SK-N-SH (cell line): ENCODE measurements at regions not wholly inside any gene's neighbourhood (a gene's known extent, or its start where the extent isn't known, plus 50 kb on each side); places are given as distances from the start of the nearest gene placed in this dataset.

Experiments
- CTCF ChIA-PET: fragments of 300-600, 350-600 bp; formaldehyde crosslinking; extraction: SDS; loops from one replicate; lab custom pipeline; 2021; lab: Yijun Ruan, JAX
- POLR2A ChIA-PET: fragments of 350-600 bp; sonication (Branson Sonifier 250); formaldehyde crosslinking; extraction: SDS; loops from one replicate; lab custom pipeline; 2020; ENCODE audit warnings: antibody characterized with exemption, inconsistent platforms; lab: Yijun Ruan, JAX
- DNase-seq: peaks from one replicate; pipeline ENCODE4 v3.0.0; 2012
- H2AFZ ChIP-seq: fragments of 200-600 bp; sonication (generic); 2 replicates; pipeline ENCODE4 v1.8.1; 2016; ENCODE audit warnings: antibody characterized with exemption, mild to moderate bottlenecking, low read depth
- H3F3A ChIP-seq: fragments of 200-600 bp; sonication (generic); replicated peaks from 2 replicates; pipeline ENCODE3; 2016; ENCODE audit warnings: antibody characterized with exemption, mild to moderate bottlenecking; ENCODE audit not compliant: insufficient read depth
- H3K27ac ChIP-seq, 2 experiments: fragments of 200-500 bp in 1 of 2; fragments of 200-600 bp in 1 of 2; sonication (Bioruptor generic) in 1 of 2; sonication (generic), shearing (Covaris generic) in 1 of 2; 2 replicates each; pipeline versions ENCODE4 v1.5.1 to v1.6.1; 2014 to 2016; ENCODE audit warnings: low read depth in 2 of 2, inconsistent platforms in 1 of 2, low read length in 1 of 2, mild to moderate bottlenecking in 1 of 2, mixed read lengths in 1 of 2
- H3K27me3 ChIP-seq: fragments of 200-600 bp; sonication (generic), shearing (Covaris generic); 2 replicates; pipeline ENCODE4 v1.6.1; 2016; ENCODE audit warnings: mixed run types; ENCODE audit not compliant: insufficient read depth
- H3K36me3 ChIP-seq, 2 experiments: fragments of 200-500 bp in 1 of 2; fragments of 200-600 bp in 1 of 2; sonication (Bioruptor generic) in 1 of 2; sonication (generic) in 1 of 2; replicated peaks in 1 of 2; 2 replicates each; pipeline versions ENCODE3 to v1.5.1; 2014 to 2016; ENCODE audit warnings: low read length in 1 of 2, mild to moderate bottlenecking in 1 of 2; ENCODE audit not compliant: insufficient read depth in 2 of 2, control insufficient read depth in 1 of 2
- H3K4me1 ChIP-seq, 2 experiments: fragments of 200-500 bp in 1 of 2; fragments of 200-600 bp in 1 of 2; sonication (Bioruptor generic) in 1 of 2; sonication (generic), shearing (Covaris generic) in 1 of 2; 2 replicates each; pipeline versions ENCODE4 v1.5.1 to v1.6.1; 2014 to 2016; ENCODE audit warnings: low read depth in 1 of 2, low read length in 1 of 2, mixed run types in 1 of 2; ENCODE audit not compliant: insufficient read depth in 2 of 2, control insufficient read depth in 1 of 2
- H3K4me2 ChIP-seq: fragments of 200-600 bp; sonication (generic), shearing (Covaris generic); 2 replicates; pipeline ENCODE4 v1.6.1; 2017; ENCODE audit warnings: mixed run types
- H3K4me3 ChIP-seq, 2 experiments: fragments of 200-500 bp in 1 of 2; fragments of 200-600 bp in 1 of 2; sonication (Bioruptor generic) in 1 of 2; sonication (generic), shearing (Covaris generic) in 1 of 2; 2 replicates each; pipeline versions ENCODE4 v1.5.1 to v1.8.1; 2014 to 2016; ENCODE audit warnings: low read depth in 2 of 2, inconsistent platforms in 1 of 2, low read length in 1 of 2, mild to moderate bottlenecking in 1 of 2, mixed read lengths in 1 of 2, moderate library complexity in 1 of 2
- H3K79me2 ChIP-seq: fragments of 200-600 bp; sonication (generic); 2 replicates; pipeline ENCODE4 v1.8.1; 2017; ENCODE audit warnings: mild to moderate bottlenecking; ENCODE audit not compliant: insufficient read depth
- H3K9ac ChIP-seq: fragments of 200-600 bp; sonication (generic); 2 replicates; pipeline ENCODE4 v1.6.1; 2017; ENCODE audit warnings: mixed run types
- H3K9me2 ChIP-seq: fragments of 200-600 bp; sonication (generic); 2 replicates; pipeline ENCODE4 v1.6.1; 2017; ENCODE audit warnings: mixed run types
- H3K9me3 ChIP-seq: fragments of 200-600 bp; sonication (generic); 2 replicates; pipeline ENCODE4 v1.6.1; 2017; ENCODE audit warnings: mixed run types, mild to moderate bottlenecking, moderate library complexity
- H4K20me1 ChIP-seq: fragments of 200-600 bp; sonication (generic); 2 replicates; pipeline ENCODE4 v1.6.1; 2017; ENCODE audit warnings: mild to moderate bottlenecking, mixed run types; ENCODE audit not compliant: insufficient read depth
- CTCF ChIP-seq: fragments of 200-600 bp; sonication (generic); IDR thresholded peaks from 2 replicates; pipeline ENCODE4 v1.6.1; 2017; ENCODE audit warnings: antibody characterized with exemption, mild to moderate bottlenecking, moderate library complexity
- ELF1 ChIP-seq: IDR thresholded peaks from 2 replicates; pipeline ENCODE4 v1.4.0; 2012
- EZH2phosphoT487 ChIP-seq: fragments of 200-600 bp; sonication (generic); IDR thresholded peaks from 2 replicates; pipeline ENCODE4 v1.6.1; 2017; ENCODE audit warnings: low read depth, mixed run types, mild to moderate bottlenecking, antibody characterized with exemption, moderate library complexity, borderline replicate concordance
- FOXJ3 ChIP-seq: sonication (generic); formaldehyde crosslinking; IDR thresholded peaks from 2 replicates; pipeline ENCODE4 v1.5.1; 2020; ENCODE audit warnings: mild to moderate bottlenecking, missing genetic modification reagents
- FOXM1 ChIP-seq: IDR thresholded peaks from 2 replicates; pipeline ENCODE4 v1.4.0; 2012; ENCODE audit warnings: low read depth, mild to moderate bottlenecking
- GABPA ChIP-seq: IDR thresholded peaks from 2 replicates; pipeline ENCODE4 v1.4.0; 2012; ENCODE audit warnings: low read depth, mild to moderate bottlenecking
- IRF3 ChIP-seq: fragments of 150-350 bp; IDR thresholded peaks from 2 replicates; pipeline ENCODE4 v1.6.1; 2016; ENCODE audit warnings: mild to moderate bottlenecking, low read depth, low read length
- MXI1 ChIP-seq: IDR thresholded peaks from 2 replicates; pipeline ENCODE4 v1.6.1; 2012; ENCODE audit warnings: mild to moderate bottlenecking, low read depth, low read length, improper control_type of control experiment
- NRF1 ChIP-seq: IDR thresholded peaks from 2 replicates; pipeline ENCODE4 v1.6.1; 2012; ENCODE audit warnings: low read depth, mild to moderate bottlenecking, low read length
- PBX3 ChIP-seq: IDR thresholded peaks from 2 replicates; pipeline ENCODE4; 2012
- POLR2AphosphoS5 ChIP-seq: IDR thresholded peaks from 2 replicates; pipeline ENCODE4 v1.6.1; 2012; ENCODE audit warnings: low read depth, low read length
- RAD21 ChIP-seq: IDR thresholded peaks from 2 replicates; pipeline ENCODE4 v1.6.1; 2012; ENCODE audit warnings: mild to moderate bottlenecking, low read length
- RFX5 ChIP-seq: IDR thresholded peaks from 2 replicates; pipeline ENCODE4 v1.6.1; 2012; ENCODE audit warnings: mild to moderate bottlenecking, improper control_type of control experiment, low read length
- SMC3 ChIP-seq: IDR thresholded peaks from 2 replicates; pipeline ENCODE4 v1.6.1; 2012; ENCODE audit warnings: low read depth, low read length, improper control_type of control experiment
- TEAD4 ChIP-seq: IDR thresholded peaks from 2 replicates; pipeline ENCODE4 v1.4.0; 2012; ENCODE audit warnings: mild to moderate bottlenecking, borderline replicate concordance; ENCODE audit not compliant: insufficient read depth
- USF1 ChIP-seq: IDR thresholded peaks from 2 replicates; pipeline ENCODE4 v1.4.0; 2012; ENCODE audit warnings: low read depth, borderline replicate concordance
- YY1 ChIP-seq: IDR thresholded peaks from 2 replicates; pipeline ENCODE4 v1.4.0; 2012; ENCODE audit warnings: low read depth, mild to moderate bottlenecking
- WGBS: methylation state at CpG from one replicate; pipeline ENCODE4 v1.1.6; 2017; ENCODE audit warnings: low lambda C conversion rate; 5-methylcytosine and 5-hydroxymethylcytosine counted together

- TF ChIP-seq PBX3, result no peak
- TF ChIP-seq GABPA, result no peak
These were observed 76.9 kb upstream of the TIAM1 start (continued) for GRCh38 chr21:31420988-31421387.

- WGBS, result 38% methylated on average over 1 of the region's 1 CpG
- H3K4me3 ChIP-seq, result no peak overlapping the region
- H3K9ac ChIP-seq, result no peak overlapping the region
These were observed 76.3 kb upstream of the TIAM1 start for GRCh38 chr21:31420354-31420753.

More at GRCh38 chr21:31420354-31420753, 76.3 kb upstream of the TIAM1 start:
- no peak overlapping the region for H3K4me2 ChIP-seq
- H3F3A ChIP-seq, result no peaks in the 10 kb centered on the region
- POLR2A ChIA-PET, result no interaction called here
- H3K27ac ChIP-seq, result no peak overlapping the region
- no peaks in the 10 kb centered on the region for H3K9me2 ChIP-seq
- CTCF ChIA-PET, result no interaction called here
- H3K27me3 ChIP-seq, result no peaks in the 10 kb centered on the region
- no peaks in the 10 kb centered on the region for H3K36me3 ChIP-seq
- TF ChIP-seq TEAD4, result no peak
- no peak for TF ChIP-seq IRF3
- TF ChIP-seq YY1, result no peak
- TF ChIP-seq SMC3, result no peak
- TF ChIP-seq POLR2AphosphoS5, result no peak
- no peak for TF ChIP-seq FOXJ3
- no peak for TF ChIP-seq RFX5
- no peak for TF ChIP-seq RAD21
- no peak for TF ChIP-seq EZH2phosphoT487
- TF ChIP-seq NRF1, result no peak
- no peak for TF ChIP-seq FOXM1
- TF ChIP-seq USF1, result no peak
- no peak for TF ChIP-seq GABPA
- TF ChIP-seq CTCF, result no peak
- no peak for TF ChIP-seq ELF1
- TF ChIP-seq MXI1, result no peak
- no peak for TF ChIP-seq PBX3
- H3K4me1 ChIP-seq, result no peaks in the 10 kb centered on the region
- no peak for DNase-seq
- H4K20me1 ChIP-seq, result no peaks in the 10 kb centered on the region
- H2AFZ ChIP-seq, result no peak overlapping the region
- no peaks in the 10 kb centered on the region for H3K9me3 ChIP-seq
- H3K79me2 ChIP-seq, result no peaks in the 10 kb centered on the region
